Spleen (tissue), 11 donors: ENCODE measurements at regions not wholly inside any gene's neighbourhood (a gene's known extent, or its start where the extent isn't known, plus 50 kb on each side); places are given as distances from the start of the nearest gene placed in this dataset.
A peak's percentile ranks its signal among the peaks of the same experiment; 100 is the strongest.

Source experiments
- DNase-seq: peaks from one replicate; pipeline ENCODE4 v3.0.0-alpha.2; 2020
- H3K27ac ChIP-seq, 8 donors: fragments of 200-600 bp; sonication (generic) in 7 of 8; 1 replicate in 4 of 8; 2 replicates in 4 of 8; pipeline versions ENCODE4 v1.5.0 to v1.8.0; 2016 to 2021; ENCODE audit warnings: inconsistent platforms in 4 of 8, mild to moderate bottlenecking in 4 of 8, moderate library complexity in 1 of 8
- H3K27me3 ChIP-seq, 7 donors: fragments of 200-600 bp; sonication (generic) in 6 of 7; replicated peaks in 1 of 7; 1 replicate in 4 of 7; 2 replicates in 3 of 7; pipeline versions ENCODE4 v1.5.0 to v1.8.0; 2016 to 2021; ENCODE audit warnings: inconsistent platforms in 3 of 7, mild to moderate bottlenecking in 1 of 7
- H3K36me3 ChIP-seq, 6 donors: fragments of 200-600 bp; sonication (generic) in 5 of 6; 1 replicate in 4 of 6; 2 replicates in 2 of 6; pipeline versions ENCODE4 v1.5.0 to v1.8.0; 2016 to 2021; ENCODE audit warnings: inconsistent platforms in 2 of 6
- H3K4me1 ChIP-seq, 6 donors: fragments of 200-600 bp; sonication (generic) in 5 of 6; 1 replicate in 3 of 6; 2 replicates in 3 of 6; pipeline versions ENCODE4 v1.5.0 to v1.8.0; 2016 to 2021; ENCODE audit warnings: inconsistent platforms in 3 of 6
- H3K4me3 ChIP-seq, 8 donors: fragments of 200-600 bp; sonication (generic) in 7 of 8; 1 replicate in 4 of 8; 2 replicates in 4 of 8; pipeline versions ENCODE4 v1.5.0 to v1.8.0; 2016 to 2021; ENCODE audit warnings: inconsistent platforms in 4 of 8, mild to moderate bottlenecking in 4 of 8, moderate library complexity in 2 of 8
- H3K9me3 ChIP-seq, 8 donors: fragments of 200-600 bp; sonication (generic) in 7 of 8; 1 replicate in 4 of 8; 2 replicates in 4 of 8; pipeline versions ENCODE4 v1.5.0 to v1.8.0; 2016 to 2021; ENCODE audit warnings: inconsistent platforms in 4 of 8
- POLR2A ChIP-seq, 3 donors: fragments of 450-650 bp; IDR thresholded peaks; one replicate each; pipeline ENCODE4 v1.5.1; 2017; ENCODE audit warnings: antibody characterized with exemption in 3 of 3, mild to moderate bottlenecking in 1 of 3
- POLR2AphosphoS5 ChIP-seq, 3 donors: sonication (generic); formaldehyde crosslinking; IDR thresholded peaks; one replicate each; pipeline ENCODE4 v1.5.1; 2017; ENCODE audit warnings: antibody characterized with exemption in 3 of 3
- WGBS, 5 donors: extraction: QIAGEN DNeasy Blood & Tissue Kit in 3 of 5; methylation state at CpG; one replicate each; pipeline versions ENCODE4 v1.1.5 to v1.1.7; 2013 to 2018; 5-methylcytosine and 5-hydroxymethylcytosine counted together
- intact Hi-C: fragments of 100-400 bp; cut with DNase I; formaldehyde crosslinking; loops from one replicate; pipeline ENCODE4 v1.15.0; 2023; ENCODE audit warnings: low total_unique reads
- TF ChIP-seq, protein P1 (sequence below), 11 experiments: fragments of 200-600 bp in 7 of 11; fragments of 450-650 bp in 4 of 11; sonication (generic) in 4 of 11; IDR thresholded peaks in 8 of 11; conservative IDR thresholded peaks in 3 of 11; 1 replicate in 7 of 11; 2 replicates in 4 of 11; pipeline versions ENCODE4 v1.4.0 to v1.8.0; 2016 to 2021; ENCODE audit warnings: antibody characterized with exemption in 11 of 11, inconsistent platforms in 4 of 11, mild to moderate bottlenecking in 1 of 11
- donor health status: healthy with polysubstance abuse.
- donor health status: DM: no; HTN: no; CAD: no; lungs with moderate emphysema.
- donor health status: DM: no; HTN: no; CAD: no.
- donor health status: Bipolar disorder and iron deficiency.
- donor health status: healthy.
- donor health status: DM: no; HTN: no; CAD: no.
- donor health status: DM: yes; HTN: yes; CAD: no.

DNA sequence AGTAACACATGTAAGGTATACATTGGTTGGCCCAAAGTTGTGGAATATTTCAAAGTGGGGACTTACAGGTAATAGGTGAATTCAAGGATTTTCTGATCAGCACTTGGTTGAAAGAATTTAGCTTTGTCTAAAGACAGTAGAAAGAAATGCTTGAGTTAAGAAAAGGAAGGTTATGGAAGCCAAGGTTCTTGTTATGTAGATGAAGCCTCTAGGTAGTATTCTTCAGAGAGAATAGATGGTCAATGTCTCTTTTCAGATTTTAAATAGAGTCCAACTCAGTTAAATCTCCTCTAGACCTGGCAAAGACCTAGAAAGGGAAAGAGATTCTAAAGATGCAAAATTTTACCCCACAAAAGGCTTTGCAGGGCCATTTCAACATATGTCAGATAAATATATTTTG is 157.4 kb downstream of the ANKRD30B start:
- intact Hi-C loops = no loop called here
- DNase-seq = no peak
- no peak for TF ChIP-seq POLR2AphosphoS5 (IDR thresholded peaks at IDR 0.05)
- TF ChIP-seq, protein P1, sequence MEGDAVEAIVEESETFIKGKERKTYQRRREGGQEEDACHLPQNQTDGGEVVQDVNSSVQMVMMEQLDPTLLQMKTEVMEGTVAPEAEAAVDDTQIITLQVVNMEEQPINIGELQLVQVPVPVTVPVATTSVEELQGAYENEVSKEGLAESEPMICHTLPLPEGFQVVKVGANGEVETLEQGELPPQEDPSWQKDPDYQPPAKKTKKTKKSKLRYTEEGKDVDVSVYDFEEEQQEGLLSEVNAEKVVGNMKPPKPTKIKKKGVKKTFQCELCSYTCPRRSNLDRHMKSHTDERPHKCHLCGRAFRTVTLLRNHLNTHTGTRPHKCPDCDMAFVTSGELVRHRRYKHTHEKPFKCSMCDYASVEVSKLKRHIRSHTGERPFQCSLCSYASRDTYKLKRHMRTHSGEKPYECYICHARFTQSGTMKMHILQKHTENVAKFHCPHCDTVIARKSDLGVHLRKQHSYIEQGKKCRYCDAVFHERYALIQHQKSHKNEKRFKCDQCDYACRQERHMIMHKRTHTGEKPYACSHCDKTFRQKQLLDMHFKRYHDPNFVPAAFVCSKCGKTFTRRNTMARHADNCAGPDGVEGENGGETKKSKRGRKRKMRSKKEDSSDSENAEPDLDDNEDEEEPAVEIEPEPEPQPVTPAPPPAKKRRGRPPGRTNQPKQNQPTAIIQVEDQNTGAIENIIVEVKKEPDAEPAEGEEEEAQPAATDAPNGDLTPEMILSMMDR (IDR thresholded peaks at IDR 0.05 in 8 of 11, conservative IDR thresholded peaks at IDR 0.05 in 3 of 11) = no peak
- no peak for TF ChIP-seq POLR2A (IDR thresholded peaks at IDR 0.05)
- H3K36me3 ChIP-seq = no peaks in the 10 kb centered on the region
- H3K9me3 ChIP-seq = peaks cover 0 to 13% (median 0%) of the 10 kb centered on the region in 8 donors
- no peak overlapping the region for H3K4me3 ChIP-seq
- H3K4me1 ChIP-seq = no peaks in the 10 kb centered on the region
- H3K27ac ChIP-seq = no peak overlapping the region
- H3K27me3 ChIP-seq = no peaks in the 10 kb centered on the region

DNA sequence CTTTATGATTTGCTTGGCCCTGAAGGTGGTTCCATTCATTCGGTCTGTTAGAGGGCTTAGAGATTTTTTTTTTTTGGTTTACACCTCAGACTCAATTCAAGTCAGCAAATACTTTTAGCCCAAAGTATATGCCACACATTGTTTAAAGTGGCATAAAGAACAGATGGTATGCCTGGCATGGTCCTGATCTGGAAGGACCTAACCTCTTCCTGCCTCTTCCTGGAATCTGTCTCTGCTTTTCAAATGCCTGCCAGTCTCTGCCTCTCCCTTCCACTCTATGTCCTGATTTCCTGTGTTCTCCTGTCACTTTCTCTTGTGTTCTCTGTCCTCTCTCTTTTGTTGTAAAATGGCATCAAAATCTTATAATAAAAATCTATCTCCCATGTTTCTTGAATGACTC is 158.0 kb downstream of the ANKRD30B start:
- 73 to 86% (median 78%) methylated on average over 1 of the region's 1 CpG for WGBS, 5 donors
- TF ChIP-seq POLR2AphosphoS5 (IDR thresholded peaks at IDR 0.05) (no peak), POLR2A (IDR thresholded peaks at IDR 0.05) (no peak)
- TF ChIP-seq, protein P1 (IDR thresholded peaks at IDR 0.05 in 8 of 11, conservative IDR thresholded peaks at IDR 0.05 in 3 of 11) = no peak

GRCh38 chr18:14907420-14907819 is 159.4 kb downstream of the ANKRD30B start:
- no peak for TF ChIP-seq POLR2A (IDR thresholded peaks at IDR 0.05)
- TF ChIP-seq POLR2AphosphoS5 (IDR thresholded peaks at IDR 0.05) = no peak
- intact Hi-C loops = no loop called here
- 73 to 85% (median 77%) methylated on average over 9 of the region's 9 CpGs for WGBS, 5 donors

More for the DNA sequence above, 158.0 kb downstream of the ANKRD30B start:
- intact Hi-C loops = no loop called here
- H3K4me1 ChIP-seq = no peaks in the 10 kb centered on the region
- H3K4me3 ChIP-seq = no peak overlapping the region
- H3K36me3 ChIP-seq = no peaks in the 10 kb centered on the region
- H3K27ac ChIP-seq = no peak overlapping the region
- no peak for DNase-seq
- peaks cover 0 to 13% (median 0%) of the 10 kb centered on the region in 8 donors for H3K9me3 ChIP-seq
- H3K27me3 ChIP-seq = no peaks in the 10 kb centered on the region

GRCh38 chr18:14908541-14908940 is 160.6 kb downstream of the ANKRD30B start:
- 65 to 78% (median 69%) methylated on average over 4 to 5 of the region's 5 CpGs for WGBS, 5 donors
- Histone ChIP-seq H3K27me3 (no peaks in the 10 kb centered on the region), H3K27ac (no peak overlapping the region), H3K9me3 (peaks cover 0 to 6% (median 0%) of the 10 kb centered on the region in 8 donors), H3K4me3 (no peak overlapping the region), H3K36me3 (no peaks in the 10 kb centered on the region), H3K4me1 (no peaks in the 10 kb centered on the region)
- intact Hi-C loops = no loop called here
- DNase-seq = peak; percentile 49
- no peak for TF ChIP-seq POLR2AphosphoS5 (IDR thresholded peaks at IDR 0.05)
- TF ChIP-seq POLR2A (IDR thresholded peaks at IDR 0.05) = no peak
- TF ChIP-seq, protein P1 (IDR thresholded peaks at IDR 0.05 in 8 of 11, conservative IDR thresholded peaks at IDR 0.05 in 3 of 11) = no peak

More at GRCh38 chr18:14907420-14907819, 159.4 kb downstream of the ANKRD30B start:
- no peaks in the 10 kb centered on the region for H3K36me3 ChIP-seq
- no peaks in the 10 kb centered on the region for H3K4me1 ChIP-seq
- H3K27ac ChIP-seq = no peak overlapping the region
- DNase-seq = peak; percentile 49
- H3K4me3 ChIP-seq = no peak overlapping the region
- H3K9me3 ChIP-seq = peaks cover 0 to 10% (median 0%) of the 10 kb centered on the region in 8 donors
- no peaks in the 10 kb centered on the region for H3K27me3 ChIP-seq

- no peak overlapping the region for H3K4me3 ChIP-seq
- TF ChIP-seq POLR2A (IDR thresholded peaks at IDR 0.05) (no peak), POLR2AphosphoS5 (IDR thresholded peaks at IDR 0.05) (no peak)
- TF ChIP-seq, protein P1 (IDR thresholded peaks at IDR 0.05 in 8 of 11, conservative IDR thresholded peaks at IDR 0.05 in 3 of 11) = no peak
- no peak for DNase-seq
- peaks cover 0 to 4% (median 0%) of the 10 kb centered on the region in 8 donors for H3K9me3 ChIP-seq
- no peak overlapping the region for H3K27ac ChIP-seq
- H3K4me1 ChIP-seq = no peaks in the 10 kb centered on the region
- H3K36me3 ChIP-seq = no peaks in the 10 kb centered on the region
- intact Hi-C loops = no loop called here
- peaks cover 0 to 4% (median 0%) of the 10 kb centered on the region in 7 donors for H3K27me3 ChIP-seq
- WGBS, 5 donors = 75 to 97% (median 90%) methylated on average over 1 of the region's 1 CpG
These were observed 165.0 kb downstream of the ANKRD30B start for GRCh38 chr18:14912967-14913366.
